ENCODE measurements at regions not wholly inside any gene's neighbourhood (a gene's known extent, or its start where the extent isn't known, plus 50 kb on each side); places are given as distances from the start of the nearest gene placed in this dataset.
"Not testable (repeated sequence)": the region's sequence is repeated elsewhere in the genome, so short reads cannot be mapped to it uniquely, and the experiment has no call there.

- TF ChIP-seq SP1 (IDR thresholded peaks at IDR 0.05; ENCODE audit: low read depth, low read length); ZNF274 (IDR thresholded peaks at IDR 0.05; ENCODE audit: borderline replicate concordance, extremely low read depth, low read length); POLR2A (IDR thresholded peaks at IDR 0.05; ENCODE audit: control extremely low read depth in 1 of 2, low read depth in 2 of 2, low read length in 2 of 2): not testable (repeated sequence)
Observed at GRCh38 chr18:60015826-60016225, 116.0 kb downstream of the PMAIP1 start.

Measured in H1 (cell line).